ENCODE measurements at regions not wholly inside any gene's neighbourhood (a gene's known extent, or its start where the extent isn't known, plus 50 kb on each side); places are given as distances from the start of the nearest gene placed in this dataset.

DNA sequence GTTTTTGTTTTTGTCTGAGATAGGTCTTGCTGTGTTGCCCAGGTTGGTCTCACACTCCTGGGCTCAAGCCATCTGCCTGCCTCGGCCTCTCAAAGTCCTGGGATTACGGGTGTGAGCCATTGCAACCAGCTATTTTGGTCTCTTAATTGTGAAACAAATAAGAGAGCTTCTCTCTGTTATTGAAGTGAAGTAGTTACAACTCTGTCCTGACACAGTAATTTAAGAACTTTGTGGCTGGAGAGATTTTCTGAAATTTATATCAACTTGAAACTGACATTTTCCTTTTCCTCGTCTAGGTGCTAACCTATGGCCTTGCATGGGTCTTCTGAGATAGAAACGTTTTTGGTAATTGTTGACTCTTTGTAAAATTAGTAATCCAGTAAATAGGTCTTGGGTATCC lies 122.1 kb upstream of the DOK5 start:
- no peaks in the 10 kb centered on the region for H3K79me2 ChIP-seq (ENCODE audit: insufficient read depth)
- CTCF ChIA-PET = no interaction called here
- H3K36me3 ChIP-seq (replicated peaks in 1 of 2; ENCODE audit: control insufficient read depth in 1 of 2, insufficient read depth in 2 of 2, low read length in 1 of 2) = no peaks in the 10 kb centered on the region
- no peaks in the 10 kb centered on the region for H4K20me1 ChIP-seq (ENCODE audit: insufficient read depth)
- no peak overlapping the region for H3K9ac ChIP-seq
- H2AFZ ChIP-seq (ENCODE audit: low read depth) = no peak overlapping the region
- no peaks in the 10 kb centered on the region for H3K9me2 ChIP-seq
- peaks cover 0 to 17% of the 10 kb centered on the region in 2 experiments; a peak in 2 of 4 replicates for H3K4me1 ChIP-seq (ENCODE audit: control insufficient read depth in 1 of 2, insufficient read depth in 2 of 2, low read depth in 1 of 2, low read length in 1 of 2)
- 54% methylated on average over 4 of the region's 4 CpGs for WGBS (ENCODE audit: low lambda C conversion rate)
- no peaks in the 10 kb centered on the region for H3K27me3 ChIP-seq (ENCODE audit: insufficient read depth)
- H3K4me3 ChIP-seq (ENCODE audit: low read depth in 2 of 2, low read length in 1 of 2) = no peak overlapping the region
- DNase-seq = no peak
- H3K27ac ChIP-seq (ENCODE audit: low read depth in 2 of 2, low read length in 1 of 2) = no peak overlapping the region
- peaks cover 7% of the 10 kb centered on the region for H3F3A ChIP-seq (replicated peaks; ENCODE audit: insufficient read depth)
- no peaks in the 10 kb centered on the region for H3K9me3 ChIP-seq
- H3K4me2 ChIP-seq = no peak overlapping the region
- POLR2A ChIA-PET = no interaction called here
- TF ChIP-seq TAF1 (IDR thresholded peaks at IDR 0.05; ENCODE audit: borderline replicate concordance, low read depth, low read length) (no peak), FOXM1 (IDR thresholded peaks at IDR 0.05; ENCODE audit: low read depth) (no peak), EZH2phosphoT487 (IDR thresholded peaks at IDR 0.05; ENCODE audit: borderline replicate concordance, low read depth) (no peak), CHD2 (IDR thresholded peaks at IDR 0.05; ENCODE audit: low read length, partially characterized antibody) (no peak), ELF1 (IDR thresholded peaks at IDR 0.05) (no peak), SIN3A (IDR thresholded peaks at IDR 0.05; ENCODE audit: borderline replicate concordance, low read depth, low read length) (no peak), RXRA (IDR thresholded peaks at IDR 0.05; ENCODE audit: borderline replicate concordance, low read depth) (no peak), TCF12 (IDR thresholded peaks at IDR 0.05) (no peak), JUND (IDR thresholded peaks at IDR 0.05) (no peak)
- TF ChIP-seq, protein P1, sequence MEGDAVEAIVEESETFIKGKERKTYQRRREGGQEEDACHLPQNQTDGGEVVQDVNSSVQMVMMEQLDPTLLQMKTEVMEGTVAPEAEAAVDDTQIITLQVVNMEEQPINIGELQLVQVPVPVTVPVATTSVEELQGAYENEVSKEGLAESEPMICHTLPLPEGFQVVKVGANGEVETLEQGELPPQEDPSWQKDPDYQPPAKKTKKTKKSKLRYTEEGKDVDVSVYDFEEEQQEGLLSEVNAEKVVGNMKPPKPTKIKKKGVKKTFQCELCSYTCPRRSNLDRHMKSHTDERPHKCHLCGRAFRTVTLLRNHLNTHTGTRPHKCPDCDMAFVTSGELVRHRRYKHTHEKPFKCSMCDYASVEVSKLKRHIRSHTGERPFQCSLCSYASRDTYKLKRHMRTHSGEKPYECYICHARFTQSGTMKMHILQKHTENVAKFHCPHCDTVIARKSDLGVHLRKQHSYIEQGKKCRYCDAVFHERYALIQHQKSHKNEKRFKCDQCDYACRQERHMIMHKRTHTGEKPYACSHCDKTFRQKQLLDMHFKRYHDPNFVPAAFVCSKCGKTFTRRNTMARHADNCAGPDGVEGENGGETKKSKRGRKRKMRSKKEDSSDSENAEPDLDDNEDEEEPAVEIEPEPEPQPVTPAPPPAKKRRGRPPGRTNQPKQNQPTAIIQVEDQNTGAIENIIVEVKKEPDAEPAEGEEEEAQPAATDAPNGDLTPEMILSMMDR (IDR thresholded peaks at IDR 0.05) = no peak
- TF ChIP-seq, protein P2, sequence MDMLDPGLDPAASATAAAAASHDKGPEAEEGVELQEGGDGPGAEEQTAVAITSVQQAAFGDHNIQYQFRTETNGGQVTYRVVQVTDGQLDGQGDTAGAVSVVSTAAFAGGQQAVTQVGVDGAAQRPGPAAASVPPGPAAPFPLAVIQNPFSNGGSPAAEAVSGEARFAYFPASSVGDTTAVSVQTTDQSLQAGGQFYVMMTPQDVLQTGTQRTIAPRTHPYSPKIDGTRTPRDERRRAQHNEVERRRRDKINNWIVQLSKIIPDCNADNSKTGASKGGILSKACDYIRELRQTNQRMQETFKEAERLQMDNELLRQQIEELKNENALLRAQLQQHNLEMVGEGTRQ (IDR thresholded peaks at IDR 0.05; ENCODE audit: borderline replicate concordance, low read depth, low read length) = no peak
- TF ChIP-seq, protein P3, sequence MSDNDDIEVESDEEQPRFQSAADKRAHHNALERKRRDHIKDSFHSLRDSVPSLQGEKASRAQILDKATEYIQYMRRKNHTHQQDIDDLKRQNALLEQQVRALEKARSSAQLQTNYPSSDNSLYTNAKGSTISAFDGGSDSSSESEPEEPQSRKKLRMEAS (IDR thresholded peaks at IDR 0.05; ENCODE audit: low read depth) = no peak
- TF ChIP-seq, protein P4, sequence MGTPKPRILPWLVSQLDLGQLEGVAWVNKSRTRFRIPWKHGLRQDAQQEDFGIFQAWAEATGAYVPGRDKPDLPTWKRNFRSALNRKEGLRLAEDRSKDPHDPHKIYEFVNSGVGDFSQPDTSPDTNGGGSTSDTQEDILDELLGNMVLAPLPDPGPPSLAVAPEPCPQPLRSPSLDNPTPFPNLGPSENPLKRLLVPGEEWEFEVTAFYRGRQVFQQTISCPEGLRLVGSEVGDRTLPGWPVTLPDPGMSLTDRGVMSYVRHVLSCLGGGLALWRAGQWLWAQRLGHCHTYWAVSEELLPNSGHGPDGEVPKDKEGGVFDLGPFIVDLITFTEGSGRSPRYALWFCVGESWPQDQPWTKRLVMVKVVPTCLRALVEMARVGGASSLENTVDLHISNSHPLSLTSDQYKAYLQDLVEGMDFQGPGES (IDR thresholded peaks at IDR 0.05; ENCODE audit: low read depth, low read length) = no peak
- TF ChIP-seq, protein P5, sequence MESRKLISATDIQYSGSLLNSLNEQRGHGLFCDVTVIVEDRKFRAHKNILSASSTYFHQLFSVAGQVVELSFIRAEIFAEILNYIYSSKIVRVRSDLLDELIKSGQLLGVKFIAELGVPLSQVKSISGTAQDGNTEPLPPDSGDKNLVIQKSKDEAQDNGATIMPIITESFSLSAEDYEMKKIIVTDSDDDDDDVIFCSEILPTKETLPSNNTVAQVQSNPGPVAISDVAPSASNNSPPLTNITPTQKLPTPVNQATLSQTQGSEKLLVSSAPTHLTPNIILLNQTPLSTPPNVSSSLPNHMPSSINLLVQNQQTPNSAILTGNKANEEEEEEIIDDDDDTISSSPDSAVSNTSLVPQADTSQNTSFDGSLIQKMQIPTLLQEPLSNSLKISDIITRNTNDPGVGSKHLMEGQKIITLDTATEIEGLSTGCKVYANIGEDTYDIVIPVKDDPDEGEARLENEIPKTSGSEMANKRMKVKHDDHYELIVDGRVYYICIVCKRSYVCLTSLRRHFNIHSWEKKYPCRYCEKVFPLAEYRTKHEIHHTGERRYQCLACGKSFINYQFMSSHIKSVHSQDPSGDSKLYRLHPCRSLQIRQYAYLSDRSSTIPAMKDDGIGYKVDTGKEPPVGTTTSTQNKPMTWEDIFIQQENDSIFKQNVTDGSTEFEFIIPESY (IDR thresholded peaks at IDR 0.05; ENCODE audit: borderline replicate concordance, low read depth) = no peak
- TF ChIP-seq, protein P6, sequence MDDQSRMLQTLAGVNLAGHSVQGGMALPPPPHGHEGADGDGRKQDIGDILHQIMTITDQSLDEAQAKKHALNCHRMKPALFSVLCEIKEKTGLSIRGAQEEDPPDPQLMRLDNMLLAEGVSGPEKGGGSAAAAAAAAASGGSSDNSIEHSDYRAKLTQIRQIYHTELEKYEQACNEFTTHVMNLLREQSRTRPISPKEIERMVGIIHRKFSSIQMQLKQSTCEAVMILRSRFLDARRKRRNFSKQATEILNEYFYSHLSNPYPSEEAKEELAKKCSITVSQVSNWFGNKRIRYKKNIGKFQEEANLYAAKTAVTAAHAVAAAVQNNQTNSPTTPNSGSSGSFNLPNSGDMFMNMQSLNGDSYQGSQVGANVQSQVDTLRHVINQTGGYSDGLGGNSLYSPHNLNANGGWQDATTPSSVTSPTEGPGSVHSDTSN (IDR thresholded peaks at IDR 0.05) = no peak

Data from SK-N-SH (cell line).